ENCODE measurements at regions not wholly inside any gene's neighbourhood (a gene's known extent, or its start where the extent isn't known, plus 50 kb on each side); places are given as distances from the start of the nearest gene placed in this dataset.

GRCh38 chr9:136597141-136597885 is 51.5 kb upstream of the NOTCH1 start:
- FAIRE-seq: no peak

- no peak for FAIRE-seq
Measured at GRCh38 chr9:136596630-136597031, 50.8 kb upstream of the NOTCH1 start.

GRCh38 chr9:136596217-136596616 is 50.4 kb upstream of the NOTCH1 start:
- peak; percentile 19 for FAIRE-seq

- FAIRE-seq: no peak
Measured at GRCh38 chr9:136595245-136596153, 49.7 kb upstream of the NOTCH1 start.
